OCI-LY7 (cell line): ENCODE measurements at regions not wholly inside any gene's neighbourhood (a gene's known extent, or its start where the extent isn't known, plus 50 kb on each side); places are given as distances from the start of the nearest gene placed in this dataset.

Experiments used
- EZH2phosphoT487 ChIP-seq: fragments of 200-600 bp; sonication (generic); IDR thresholded peaks from 2 replicates; pipeline ENCODE4 v1.6.1; 2018; ENCODE audit warnings: low read depth, borderline replicate concordance, mild to moderate bottlenecking, mixed run types, antibody characterized with exemption, low read length, moderate library complexity, mixed read lengths
- TF ChIP-seq, protein P1 (sequence below): fragments of 200-600 bp; sonication (generic); conservative IDR thresholded peaks from 2 replicates; pipeline ENCODE4 v1.5.1; 2014; ENCODE audit warnings: mild to moderate bottlenecking, antibody characterized with exemption, low read length, moderate library complexity, mixed read lengths

DNA sequence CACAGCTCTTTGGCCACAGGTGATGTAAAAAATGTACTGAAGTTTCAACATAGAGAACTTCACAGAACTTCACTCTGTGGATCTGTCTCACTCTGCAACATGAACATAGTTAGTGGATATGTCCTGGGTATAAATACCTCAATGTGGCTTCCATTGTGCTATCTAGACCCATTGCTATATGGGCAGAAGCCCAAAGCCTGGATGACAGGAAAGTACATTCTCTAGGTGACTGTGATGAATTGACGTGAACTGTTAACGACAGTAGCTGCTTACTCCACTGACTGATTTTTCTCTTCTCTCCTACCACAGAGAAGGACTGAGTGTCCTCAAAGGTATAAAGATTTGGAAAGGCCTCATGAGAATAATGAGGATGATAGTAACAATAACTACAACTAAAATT is 270.1 kb upstream of the FTMT start:
- TF ChIP-seq, protein P1, sequence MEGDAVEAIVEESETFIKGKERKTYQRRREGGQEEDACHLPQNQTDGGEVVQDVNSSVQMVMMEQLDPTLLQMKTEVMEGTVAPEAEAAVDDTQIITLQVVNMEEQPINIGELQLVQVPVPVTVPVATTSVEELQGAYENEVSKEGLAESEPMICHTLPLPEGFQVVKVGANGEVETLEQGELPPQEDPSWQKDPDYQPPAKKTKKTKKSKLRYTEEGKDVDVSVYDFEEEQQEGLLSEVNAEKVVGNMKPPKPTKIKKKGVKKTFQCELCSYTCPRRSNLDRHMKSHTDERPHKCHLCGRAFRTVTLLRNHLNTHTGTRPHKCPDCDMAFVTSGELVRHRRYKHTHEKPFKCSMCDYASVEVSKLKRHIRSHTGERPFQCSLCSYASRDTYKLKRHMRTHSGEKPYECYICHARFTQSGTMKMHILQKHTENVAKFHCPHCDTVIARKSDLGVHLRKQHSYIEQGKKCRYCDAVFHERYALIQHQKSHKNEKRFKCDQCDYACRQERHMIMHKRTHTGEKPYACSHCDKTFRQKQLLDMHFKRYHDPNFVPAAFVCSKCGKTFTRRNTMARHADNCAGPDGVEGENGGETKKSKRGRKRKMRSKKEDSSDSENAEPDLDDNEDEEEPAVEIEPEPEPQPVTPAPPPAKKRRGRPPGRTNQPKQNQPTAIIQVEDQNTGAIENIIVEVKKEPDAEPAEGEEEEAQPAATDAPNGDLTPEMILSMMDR: no peak
- TF ChIP-seq EZH2phosphoT487: no peak
